RWPE1 (cell line): ENCODE measurements at regions not wholly inside any gene's neighbourhood (a gene's known extent, or its start where the extent isn't known, plus 50 kb on each side); places are given as distances from the start of the nearest gene placed in this dataset.
"Not testable (repeated sequence)": the region's sequence is repeated elsewhere in the genome, so short reads cannot be mapped to it uniquely, and the experiment has no call there.

Experiments
- CTCF ChIA-PET: fragments of 350-600 bp; sonication (Branson Sonifier 250); formaldehyde crosslinking; extraction: SDS; loops from one replicate; lab custom pipeline; 2021; lab: Yijun Ruan, JAX
- POLR2A ChIA-PET: fragments of 400-600 bp; formaldehyde crosslinking; extraction: SDS; loops from one replicate; lab custom pipeline; 2020; ENCODE audit warnings: antibody characterized with exemption; ENCODE audit not compliant: low non-redundant PET; lab: Yijun Ruan, JAX
- DNase-seq: peaks from one replicate; pipeline ENCODE4 v3.0.0; 2012; ENCODE audit warnings: low spot score
- H3K27ac ChIP-seq: fragments of 450-650 bp; 2 replicates; pipeline ENCODE4 v1.5.1; 2017
- TF ChIP-seq, protein P1 (sequence below): fragments of 450-650 bp; conservative IDR thresholded peaks from 2 replicates; pipeline ENCODE4 v1.5.1; 2017; ENCODE audit warnings: low read depth, mild to moderate bottlenecking

DNA sequence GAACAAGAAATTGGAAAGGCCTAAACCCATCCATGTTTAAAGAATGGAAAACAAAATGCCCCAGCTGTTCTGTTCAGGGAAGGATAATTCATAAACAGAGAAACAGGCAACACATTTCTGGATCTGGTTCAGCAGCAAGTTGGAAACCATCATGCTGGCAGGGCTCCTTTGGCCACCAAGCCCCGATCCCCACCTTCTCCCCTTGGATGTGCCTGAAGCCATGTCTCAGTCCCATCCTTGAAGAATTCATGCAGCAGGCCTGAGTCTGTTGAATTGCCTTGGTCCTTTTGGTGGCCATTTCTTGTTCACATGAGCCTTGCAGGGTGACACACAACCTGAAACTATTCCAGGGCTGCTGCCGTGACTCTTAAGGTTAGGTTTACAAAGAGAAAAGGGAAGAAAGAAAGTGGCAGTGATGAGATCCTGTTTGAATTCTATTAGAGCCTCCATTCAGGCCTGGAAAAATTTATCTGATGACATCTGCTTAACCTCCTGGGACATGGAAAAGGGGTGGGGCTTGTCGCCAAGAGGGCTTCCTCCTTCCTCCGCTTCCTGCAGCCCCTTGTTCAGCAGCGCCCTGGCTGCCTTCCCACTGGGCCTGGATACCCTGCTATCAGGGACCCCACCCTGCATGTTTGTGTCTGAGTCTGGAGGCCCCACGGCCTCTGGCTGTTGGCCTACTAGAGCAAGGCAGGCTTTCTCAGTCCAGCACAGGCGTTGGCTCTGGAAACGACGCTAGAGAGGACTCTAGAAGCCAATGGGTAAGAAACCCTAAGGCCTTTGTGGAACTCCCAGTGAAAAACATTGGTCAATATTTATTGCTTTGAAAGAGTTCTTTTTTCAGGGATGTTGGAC lies 341.9 kb downstream of the C12orf75 start:
- no peak for DNase-seq
- CTCF ChIA-PET, result no interaction called here
- POLR2A ChIA-PET, result no interaction called here
- TF ChIP-seq, protein P1, sequence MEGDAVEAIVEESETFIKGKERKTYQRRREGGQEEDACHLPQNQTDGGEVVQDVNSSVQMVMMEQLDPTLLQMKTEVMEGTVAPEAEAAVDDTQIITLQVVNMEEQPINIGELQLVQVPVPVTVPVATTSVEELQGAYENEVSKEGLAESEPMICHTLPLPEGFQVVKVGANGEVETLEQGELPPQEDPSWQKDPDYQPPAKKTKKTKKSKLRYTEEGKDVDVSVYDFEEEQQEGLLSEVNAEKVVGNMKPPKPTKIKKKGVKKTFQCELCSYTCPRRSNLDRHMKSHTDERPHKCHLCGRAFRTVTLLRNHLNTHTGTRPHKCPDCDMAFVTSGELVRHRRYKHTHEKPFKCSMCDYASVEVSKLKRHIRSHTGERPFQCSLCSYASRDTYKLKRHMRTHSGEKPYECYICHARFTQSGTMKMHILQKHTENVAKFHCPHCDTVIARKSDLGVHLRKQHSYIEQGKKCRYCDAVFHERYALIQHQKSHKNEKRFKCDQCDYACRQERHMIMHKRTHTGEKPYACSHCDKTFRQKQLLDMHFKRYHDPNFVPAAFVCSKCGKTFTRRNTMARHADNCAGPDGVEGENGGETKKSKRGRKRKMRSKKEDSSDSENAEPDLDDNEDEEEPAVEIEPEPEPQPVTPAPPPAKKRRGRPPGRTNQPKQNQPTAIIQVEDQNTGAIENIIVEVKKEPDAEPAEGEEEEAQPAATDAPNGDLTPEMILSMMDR, result no peak
- no peak overlapping the region for H3K27ac ChIP-seq

DNA sequence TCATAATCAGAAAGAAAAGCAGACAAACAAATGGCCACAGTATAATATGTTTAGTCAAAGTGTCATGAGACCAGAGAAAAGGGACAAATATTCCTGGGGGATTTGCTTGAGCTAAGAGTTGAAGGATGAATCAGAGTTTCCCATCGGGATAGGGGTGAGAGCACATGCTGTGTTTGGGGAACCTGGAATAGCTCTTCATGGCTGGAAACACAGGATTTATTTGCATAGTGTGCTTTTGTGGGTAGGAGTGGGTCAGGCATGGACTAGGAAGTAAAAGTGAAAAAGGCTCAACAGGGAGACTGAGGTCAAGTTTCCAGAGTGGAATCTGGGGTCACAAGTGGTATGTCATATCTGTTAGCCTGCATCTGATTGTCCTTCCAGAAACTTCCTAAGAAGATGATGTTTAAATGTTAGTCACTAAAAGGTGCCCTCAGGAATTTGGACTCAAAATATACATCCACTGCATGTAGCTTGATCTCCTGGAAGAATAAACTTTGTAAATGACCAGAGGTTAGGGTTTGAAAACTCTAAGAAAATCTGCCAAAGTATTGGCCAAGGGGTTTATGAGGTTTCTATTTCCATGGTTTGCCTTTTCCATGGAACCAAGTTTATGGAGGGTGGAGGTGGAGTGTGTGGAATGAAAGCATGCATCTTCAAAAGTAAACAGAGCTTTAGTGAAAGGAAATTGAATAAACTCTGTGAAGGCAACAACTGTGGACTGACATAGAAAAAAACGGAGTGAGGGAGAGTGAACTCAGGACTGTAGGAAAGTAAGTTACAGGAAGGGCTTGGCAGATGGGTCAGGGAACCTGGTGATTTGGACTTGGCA lies 344.6 kb downstream of the C12orf75 start:
- H3K27ac ChIP-seq, result peak overlapping the region; percentile 28; the same call in 1 of the 2 replicates
- ChIA-PET CTCF (interaction anchor here (0.6 kb wide), 1 partner anchor 549 kb away, joined by 3 read pairs; no protein-coding TSS in a partner anchor), POLR2A (no interaction called here)
- TF ChIP-seq, protein P1, result no peak
- DNase-seq, result no peak

DNA sequence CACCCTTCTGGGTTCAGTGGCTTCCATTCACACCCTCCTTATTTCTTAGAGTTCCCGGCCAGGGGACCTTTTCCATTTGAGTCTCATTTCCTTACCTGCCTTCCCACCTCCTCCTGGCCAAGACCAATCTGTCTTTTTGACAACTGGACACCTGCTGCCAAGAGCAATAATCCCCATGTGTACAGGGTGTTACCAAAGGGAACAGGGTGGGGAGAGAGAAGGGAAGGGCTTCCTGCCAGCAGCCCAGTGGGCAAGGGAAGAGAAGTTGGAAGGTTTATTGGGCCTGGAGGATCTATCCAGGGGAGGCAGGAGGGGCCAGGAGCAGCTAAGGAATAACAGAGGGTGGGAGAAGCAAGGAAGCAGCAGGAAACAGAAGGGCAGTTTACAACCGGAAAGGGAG lies 346.2 kb downstream of the C12orf75 start:
- ChIA-PET CTCF (no interaction called here), POLR2A (no interaction called here)
- H3K27ac ChIP-seq, result peak overlapping the region; percentile 72
- DNase-seq, result no peak
- TF ChIP-seq, protein P1, result no peak

DNA sequence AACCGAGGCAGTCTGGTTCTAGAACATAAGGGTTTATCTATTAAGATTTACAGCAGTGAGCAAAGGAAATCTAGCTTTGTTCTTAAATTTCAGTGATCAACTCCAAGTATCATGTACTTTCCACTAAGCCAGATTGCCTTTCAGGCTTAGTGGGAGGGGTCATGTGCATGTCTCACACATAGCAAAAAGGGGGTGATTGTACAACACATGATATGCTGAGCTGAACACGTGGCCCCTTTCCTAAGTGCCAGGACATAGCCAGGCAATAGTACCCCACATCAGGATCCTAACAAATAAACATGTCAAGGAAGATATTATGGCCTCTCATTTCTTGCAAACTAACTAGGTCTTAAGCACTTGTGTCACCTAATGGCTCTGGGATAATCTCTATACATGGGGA lies 347.2 kb downstream of the C12orf75 start:
- POLR2A ChIA-PET, result no interaction called here

DNA sequence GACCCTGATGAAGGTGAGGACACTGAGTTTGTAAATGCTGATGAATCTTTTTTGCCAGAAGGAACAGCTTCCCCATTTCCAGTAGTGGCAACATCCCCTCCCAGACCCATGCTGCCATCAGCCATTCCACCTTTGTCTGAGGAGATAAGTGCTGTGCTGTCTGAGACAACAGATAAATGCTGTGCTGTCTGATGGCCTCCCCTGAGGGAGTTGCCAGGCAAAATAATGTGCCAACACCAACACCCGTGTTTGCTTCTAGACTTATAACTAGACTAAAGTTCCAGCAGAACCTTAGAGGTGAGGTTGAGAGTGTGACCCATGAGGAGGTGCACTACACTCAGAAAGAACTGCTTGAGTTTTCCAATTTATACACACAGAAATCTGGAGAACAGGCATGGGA lies 349.5 kb downstream of the C12orf75 start:
- CTCF ChIA-PET, result interaction anchor here (0.7 kb wide), 1 partner anchor 18 kb away, joined by 3 read pairs; no protein-coding TSS in a partner anchor
- TF ChIP-seq, protein P1, result no peak
- DNase-seq, result no peak
- POLR2A ChIA-PET, result no interaction called here
- H3K27ac ChIP-seq, result no peak overlapping the region

More for the DNA sequence above, 347.2 kb downstream of the C12orf75 start:
- no peak for DNase-seq
- no peak overlapping the region for H3K27ac ChIP-seq
- TF ChIP-seq, protein P1, result no peak
- CTCF ChIA-PET, result no interaction called here

DNA sequence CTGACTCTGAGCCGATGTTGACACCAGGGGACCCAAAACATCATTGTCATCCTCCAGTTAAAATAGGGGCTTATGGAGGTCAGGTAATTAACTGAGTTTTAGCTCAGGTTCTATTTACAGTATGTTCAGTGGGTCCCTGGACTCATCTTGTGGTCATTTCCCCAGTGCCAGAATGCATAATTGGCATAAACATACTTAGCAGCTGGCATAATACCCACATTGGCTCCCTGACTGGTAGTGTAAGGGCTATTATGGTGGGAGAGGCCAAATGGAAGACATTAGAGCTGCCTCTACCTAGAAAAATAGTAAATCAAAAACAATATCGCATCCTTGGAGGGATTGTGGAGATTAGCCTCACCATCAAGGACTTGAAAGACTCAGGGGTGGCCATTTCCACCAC lies 350.9 kb downstream of the C12orf75 start:
- DNase-seq, result no peak
- TF ChIP-seq, protein P1, result no peak
- CTCF ChIA-PET, result no interaction called here
- POLR2A ChIA-PET, result no interaction called here
- H3K27ac ChIP-seq, result no peak overlapping the region

DNA sequence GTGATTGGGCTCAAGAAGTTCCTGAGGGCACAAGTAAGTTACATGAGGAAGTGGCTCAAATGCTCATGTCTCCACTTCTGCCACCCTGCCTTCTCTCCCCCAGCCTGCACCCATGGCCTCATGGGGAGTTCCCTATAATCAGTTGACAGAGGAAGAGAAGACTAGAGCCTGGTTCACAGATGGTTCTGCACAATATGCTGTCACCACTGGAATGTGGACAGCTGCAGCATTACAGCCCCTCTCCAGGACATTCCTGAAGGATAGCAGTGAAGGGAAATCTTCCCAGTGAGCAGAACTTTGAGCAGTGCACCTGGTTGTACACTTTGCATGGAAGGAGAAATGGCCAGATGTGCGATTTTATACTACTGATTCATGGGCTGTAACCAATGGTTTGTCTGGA lies 352.3 kb downstream of the C12orf75 start:
- H3K27ac ChIP-seq, DNase-seq, CTCF ChIA-PET, POLR2A ChIA-PET: not testable (repeated sequence)

DNA sequence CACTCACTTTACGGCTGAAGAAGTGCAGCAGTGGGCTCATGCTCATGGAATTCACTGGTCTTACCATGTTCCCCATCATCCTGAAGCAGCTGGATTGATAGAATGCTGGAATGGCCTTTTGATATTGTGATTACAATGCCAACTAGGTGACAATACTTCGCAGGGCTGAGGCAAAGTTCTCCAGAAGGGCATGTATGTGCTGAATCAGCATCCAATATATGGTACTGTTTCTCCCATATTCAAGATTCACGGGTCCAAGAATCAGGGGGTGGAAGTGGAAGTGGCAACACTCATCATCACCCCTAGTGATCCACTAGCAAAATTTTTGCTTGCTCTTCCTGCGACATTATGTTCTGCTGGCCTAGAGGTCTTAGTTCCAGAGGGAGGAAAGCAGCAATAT lies 353.3 kb downstream of the C12orf75 start:
- H3K27ac ChIP-seq, POLR2A ChIA-PET, CTCF ChIA-PET, DNase-seq: not testable (repeated sequence)
